HG03060 (cell line): ENCODE measurements at regions not wholly inside any gene's neighbourhood (a gene's known extent, or its start where the extent isn't known, plus 50 kb on each side); places are given as distances from the start of the nearest gene placed in this dataset.
"Not testable (repeated sequence)": the region's sequence is repeated elsewhere in the genome, so short reads cannot be mapped to it uniquely, and the experiment has no call there.

ENCODE experiments used
- ATAC-seq: cut with Tn5 transposase; IDR thresholded peaks from one replicate; pipeline ENCODE4 v1.9.1; 2021; ENCODE audit warnings: low read depth, moderate number of reproducible peaks; ENCODE audit not compliant: unreplicated experiment

- no peak for ATAC-seq
Observed at GRCh38 chr3:118244761-118245160, 789.9 kb downstream of the IGSF11 start.

GRCh38 chr3:118245312-118245711, 789.3 kb downstream of the IGSF11 start:
- no peak for ATAC-seq

- not testable (repeated sequence) for ATAC-seq
Observed at GRCh38 chr3:118258850-118259249, 775.8 kb downstream of the IGSF11 start.

GRCh38 chr3:118262800-118263402, 771.7 kb downstream of the IGSF11 start:
- ATAC-seq: no peak

- no peak for ATAC-seq
Observed at GRCh38 chr3:118267588-118267987, 767.1 kb downstream of the IGSF11 start.

GRCh38 chr3:118269537-118270125, 765.0 kb downstream of the IGSF11 start:
- ATAC-seq: no peak

GRCh38 chr3:118272991-118273390, 761.7 kb downstream of the IGSF11 start:
- ATAC-seq: no peak

- ATAC-seq: no peak
Observed at GRCh38 chr3:118277814-118278213, 756.8 kb downstream of the IGSF11 start.

- ATAC-seq: no peak
Observed at GRCh38 chr3:118292841-118293240, 741.8 kb downstream of the IGSF11 start.

GRCh38 chr3:118298133-118298532, 736.5 kb downstream of the IGSF11 start:
- ATAC-seq: no peak

- no peak for ATAC-seq
Observed at GRCh38 chr3:118304557-118304956, 730.1 kb downstream of the IGSF11 start.

GRCh38 chr3:118332699-118333098, 701.9 kb downstream of the IGSF11 start:
- no peak for ATAC-seq

- ATAC-seq: no peak
Observed at GRCh38 chr3:118337649-118338048, 697.0 kb downstream of the IGSF11 start.

GRCh38 chr3:118347396-118348168, 687.1 kb downstream of the IGSF11 start:
- ATAC-seq: no peak

GRCh38 chr3:118348169-118348557, 686.5 kb downstream of the IGSF11 start:
- no peak for ATAC-seq

- no peak for ATAC-seq
Observed at GRCh38 chr3:118354556-118354955, 680.1 kb downstream of the IGSF11 start.

GRCh38 chr3:118369892-118370491, 664.7 kb downstream of the IGSF11 start:
- ATAC-seq: no peak

GRCh38 chr3:118380576-118380975, 654.1 kb downstream of the IGSF11 start:
- no peak for ATAC-seq

GRCh38 chr3:118396491-118396890, 638.2 kb downstream of the IGSF11 start:
- ATAC-seq: no peak

- no peak for ATAC-seq
Observed at GRCh38 chr3:118400086-118400485, 634.6 kb downstream of the IGSF11 start.

- no peak for ATAC-seq
Observed at GRCh38 chr3:118400886-118401285, 633.8 kb downstream of the IGSF11 start.
